Fibroblast of lung (primary cell): ENCODE measurements at regions not wholly inside any gene's neighbourhood (a gene's known extent, or its start where the extent isn't known, plus 50 kb on each side); places are given as distances from the start of the nearest gene placed in this dataset.

Source experiments
- EZH2 ChIP-seq: IDR thresholded peaks from 2 replicates; pipeline ENCODE4 v1.5.1; 2012; ENCODE audit warnings: low read length, control low read depth, mild to moderate bottlenecking; ENCODE audit errors: missing control alignments
- TF ChIP-seq, protein P1 (sequence below), 2 donors: IDR thresholded peaks in 1 of 2; conservative IDR thresholded peaks in 1 of 2; 1 replicate in 1 of 2; 2 replicates in 1 of 2; pipeline ENCODE4 v1.5.1; 2011 to 2012; ENCODE audit warnings: low read length in 2 of 2, control low read depth in 1 of 2, inconsistent platforms in 1 of 2, low read depth in 1 of 2, mild to moderate bottlenecking in 1 of 2

DNA sequence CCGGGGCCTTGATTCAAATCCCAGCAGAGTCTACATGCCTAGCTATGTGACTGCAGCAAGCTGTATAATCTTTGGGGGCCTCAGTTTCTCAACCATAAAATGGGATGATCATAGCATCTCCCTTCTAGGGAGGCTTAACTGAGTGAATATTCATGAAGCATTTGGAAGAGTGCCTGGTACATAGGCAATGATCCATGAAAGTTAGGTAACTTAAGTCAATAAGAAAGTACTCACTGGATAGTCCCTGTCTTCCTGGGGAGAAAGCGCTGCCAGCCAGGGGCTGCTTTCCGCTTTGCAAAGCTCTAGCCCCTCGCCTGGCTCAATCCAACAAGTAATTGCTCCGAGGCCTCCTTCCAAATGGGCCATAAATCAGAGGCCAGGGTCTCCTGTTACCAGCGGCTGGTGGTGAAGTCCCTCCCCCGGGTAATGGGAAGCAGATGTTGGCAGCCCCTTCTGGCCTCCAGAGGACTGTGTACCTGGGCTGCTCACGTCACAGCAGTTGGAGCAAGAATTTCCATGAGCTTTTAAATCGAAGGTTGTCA, 521.9 kb upstream of the PROK2 start:
- no peak for TF ChIP-seq EZH2
- TF ChIP-seq, protein P1, sequence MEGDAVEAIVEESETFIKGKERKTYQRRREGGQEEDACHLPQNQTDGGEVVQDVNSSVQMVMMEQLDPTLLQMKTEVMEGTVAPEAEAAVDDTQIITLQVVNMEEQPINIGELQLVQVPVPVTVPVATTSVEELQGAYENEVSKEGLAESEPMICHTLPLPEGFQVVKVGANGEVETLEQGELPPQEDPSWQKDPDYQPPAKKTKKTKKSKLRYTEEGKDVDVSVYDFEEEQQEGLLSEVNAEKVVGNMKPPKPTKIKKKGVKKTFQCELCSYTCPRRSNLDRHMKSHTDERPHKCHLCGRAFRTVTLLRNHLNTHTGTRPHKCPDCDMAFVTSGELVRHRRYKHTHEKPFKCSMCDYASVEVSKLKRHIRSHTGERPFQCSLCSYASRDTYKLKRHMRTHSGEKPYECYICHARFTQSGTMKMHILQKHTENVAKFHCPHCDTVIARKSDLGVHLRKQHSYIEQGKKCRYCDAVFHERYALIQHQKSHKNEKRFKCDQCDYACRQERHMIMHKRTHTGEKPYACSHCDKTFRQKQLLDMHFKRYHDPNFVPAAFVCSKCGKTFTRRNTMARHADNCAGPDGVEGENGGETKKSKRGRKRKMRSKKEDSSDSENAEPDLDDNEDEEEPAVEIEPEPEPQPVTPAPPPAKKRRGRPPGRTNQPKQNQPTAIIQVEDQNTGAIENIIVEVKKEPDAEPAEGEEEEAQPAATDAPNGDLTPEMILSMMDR (conservative IDR thresholded peaks at IDR 0.05 in 1 of 2, IDR thresholded peaks at IDR 0.05 in 1 of 2; ENCODE audit: low read depth in 1 of 2, low read length in 2 of 2) = no peak
